Brain microvascular endothelial cell (primary cell): ENCODE measurements at regions not wholly inside any gene's neighbourhood (a gene's known extent, or its start where the extent isn't known, plus 50 kb on each side); places are given as distances from the start of the nearest gene placed in this dataset.

Experiments
- DNase-seq: peaks from one replicate; pipeline ENCODE4 v3.0.0-alpha.2; 2020
- H3K27ac ChIP-seq: fragments of 250-450 bp; sonication (Bioruptor Pico); 2 replicates; pipeline ENCODE4 v1.5.1; 2020; ENCODE audit warnings: mild to moderate bottlenecking, moderate library complexity
- H3K27me3 ChIP-seq: fragments of 250-450 bp; sonication (Bioruptor Pico); replicated peaks from 2 replicates; pipeline ENCODE4 v1.5.1; 2020; ENCODE audit warnings: mild to moderate bottlenecking
- H3K36me3 ChIP-seq: fragments of 250-450 bp; sonication (Bioruptor Pico); replicated peaks from 2 replicates; pipeline ENCODE4 v1.5.1; 2020; ENCODE audit warnings: mild to moderate bottlenecking
- H3K4me3 ChIP-seq: 2 replicates; pipeline ENCODE4 v1.5.1; 2011; ENCODE audit warnings: low read depth, mild to moderate bottlenecking, control low read depth, low read length, moderate library complexity
- in situ Hi-C: cut with HindIII; loops from 2 replicates; pipeline ENCODE4 v1.10.0; 2017; ENCODE audit warnings: low sequenced_read_pairs, low pct_ligation_motif_present
- TF ChIP-seq, protein P1 (sequence below): IDR thresholded peaks from 2 replicates; pipeline ENCODE4 v1.5.1; 2011; ENCODE audit warnings: low read depth, mild to moderate bottlenecking, moderate library complexity, low read length, control low read depth, inconsistent platforms; ENCODE audit errors: missing control alignments

DNA sequence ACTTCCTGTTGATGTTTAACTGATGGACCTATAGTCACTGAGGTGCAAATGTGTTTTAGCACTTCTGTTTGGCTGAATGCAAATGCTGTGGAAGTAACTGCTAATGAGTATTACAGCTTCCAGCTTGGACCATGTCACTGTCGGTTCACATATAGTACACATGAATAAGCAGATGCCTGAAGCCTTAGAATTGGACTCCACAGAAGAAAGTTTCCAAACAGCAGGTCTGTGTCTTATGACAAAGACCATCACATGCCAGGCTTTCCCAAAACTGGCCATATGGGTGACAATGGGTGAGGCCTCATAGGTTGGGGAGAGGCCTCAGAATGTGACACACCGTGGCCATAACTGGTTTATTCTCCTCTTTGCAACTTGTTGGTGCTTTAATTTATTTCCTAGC lies 241.8 kb downstream of the WNT5A start:
- no peaks in the 10 kb centered on the region for H3K27me3 ChIP-seq
- in situ Hi-C loops = no loop called here
- TF ChIP-seq, protein P1, sequence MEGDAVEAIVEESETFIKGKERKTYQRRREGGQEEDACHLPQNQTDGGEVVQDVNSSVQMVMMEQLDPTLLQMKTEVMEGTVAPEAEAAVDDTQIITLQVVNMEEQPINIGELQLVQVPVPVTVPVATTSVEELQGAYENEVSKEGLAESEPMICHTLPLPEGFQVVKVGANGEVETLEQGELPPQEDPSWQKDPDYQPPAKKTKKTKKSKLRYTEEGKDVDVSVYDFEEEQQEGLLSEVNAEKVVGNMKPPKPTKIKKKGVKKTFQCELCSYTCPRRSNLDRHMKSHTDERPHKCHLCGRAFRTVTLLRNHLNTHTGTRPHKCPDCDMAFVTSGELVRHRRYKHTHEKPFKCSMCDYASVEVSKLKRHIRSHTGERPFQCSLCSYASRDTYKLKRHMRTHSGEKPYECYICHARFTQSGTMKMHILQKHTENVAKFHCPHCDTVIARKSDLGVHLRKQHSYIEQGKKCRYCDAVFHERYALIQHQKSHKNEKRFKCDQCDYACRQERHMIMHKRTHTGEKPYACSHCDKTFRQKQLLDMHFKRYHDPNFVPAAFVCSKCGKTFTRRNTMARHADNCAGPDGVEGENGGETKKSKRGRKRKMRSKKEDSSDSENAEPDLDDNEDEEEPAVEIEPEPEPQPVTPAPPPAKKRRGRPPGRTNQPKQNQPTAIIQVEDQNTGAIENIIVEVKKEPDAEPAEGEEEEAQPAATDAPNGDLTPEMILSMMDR = no peak
- no peak overlapping the region for H3K27ac ChIP-seq
- H3K36me3 ChIP-seq = no peaks in the 10 kb centered on the region
- no peak for DNase-seq
- H3K4me3 ChIP-seq = no peak overlapping the region

DNA sequence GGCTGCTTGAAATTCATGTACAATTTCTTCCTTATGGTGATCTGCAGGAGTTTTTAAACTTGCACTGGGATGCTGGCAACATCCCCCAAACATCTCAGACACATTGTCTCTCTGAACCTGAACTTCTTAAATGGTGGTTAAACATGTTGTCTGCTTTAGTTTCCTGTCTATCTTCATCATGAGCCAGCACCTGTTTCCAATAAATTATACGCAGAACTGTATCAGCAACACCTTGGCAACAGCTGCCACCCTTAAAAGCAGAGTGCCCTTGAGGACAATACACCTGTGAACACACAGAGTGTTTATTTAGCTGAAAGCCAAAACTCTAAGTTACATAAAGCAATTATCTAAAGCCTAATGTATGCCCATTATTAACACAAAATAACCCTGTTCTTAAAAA lies 242.9 kb downstream of the WNT5A start:
- Histone ChIP-seq H3K27me3 (no peaks in the 10 kb centered on the region), H3K4me3 (no peak overlapping the region), H3K36me3 (no peaks in the 10 kb centered on the region), H3K27ac (no peak overlapping the region)
- in situ Hi-C loops = no loop called here
- TF ChIP-seq, protein P1 = no peak
- no peak for DNase-seq

DNA sequence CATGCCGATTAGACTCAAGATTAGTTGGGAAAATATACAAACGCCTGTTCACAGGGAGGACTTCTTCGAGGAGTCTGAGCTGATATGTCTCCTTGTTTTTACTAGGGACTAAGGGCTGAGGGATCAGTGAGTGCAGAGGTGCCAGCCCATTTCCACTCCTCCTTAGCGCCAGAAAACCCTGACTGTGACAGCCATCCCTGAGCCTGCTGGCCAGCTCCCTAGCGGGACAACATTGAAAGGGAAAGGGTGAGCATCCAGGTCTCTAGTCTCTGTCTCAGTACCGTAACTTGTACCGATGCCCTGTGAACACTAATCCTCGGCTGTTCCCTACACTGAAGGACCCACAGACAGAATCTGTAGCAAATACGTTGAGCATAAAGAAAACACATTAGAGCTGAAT lies 243.4 kb downstream of the WNT5A start:
- Histone ChIP-seq H3K27ac (no peak overlapping the region), H3K27me3 (no peaks in the 10 kb centered on the region), H3K36me3 (no peaks in the 10 kb centered on the region), H3K4me3 (no peak overlapping the region)
- DNase-seq = no peak
- TF ChIP-seq, protein P1 = no peak
- in situ Hi-C loops = no loop called here

DNA sequence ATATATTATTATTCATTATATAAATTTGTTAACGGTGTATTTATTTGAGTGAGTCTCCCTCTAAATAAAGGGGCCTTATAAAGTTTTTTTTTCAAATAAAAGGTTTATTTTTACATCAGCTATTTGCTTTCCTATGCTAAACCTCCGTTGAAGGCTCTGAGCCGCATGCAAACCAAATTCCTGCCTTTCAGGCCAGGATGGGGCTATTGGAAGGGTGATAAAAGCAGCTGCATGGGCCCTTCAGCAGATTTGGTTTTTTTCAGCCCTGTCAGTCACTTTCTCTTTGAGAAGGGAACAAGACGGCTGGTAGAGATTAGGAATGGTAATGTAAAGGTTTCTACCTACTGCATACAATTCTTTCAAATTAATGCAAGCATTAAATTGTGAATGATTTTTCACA lies 244.2 kb downstream of the WNT5A start:
- no peak for DNase-seq
- in situ Hi-C loops = no loop called here
- TF ChIP-seq, protein P1 = no peak
- Histone ChIP-seq H3K27me3 (no peaks in the 10 kb centered on the region), H3K4me3 (no peak overlapping the region), H3K27ac (no peak overlapping the region), H3K36me3 (no peaks in the 10 kb centered on the region)

DNA sequence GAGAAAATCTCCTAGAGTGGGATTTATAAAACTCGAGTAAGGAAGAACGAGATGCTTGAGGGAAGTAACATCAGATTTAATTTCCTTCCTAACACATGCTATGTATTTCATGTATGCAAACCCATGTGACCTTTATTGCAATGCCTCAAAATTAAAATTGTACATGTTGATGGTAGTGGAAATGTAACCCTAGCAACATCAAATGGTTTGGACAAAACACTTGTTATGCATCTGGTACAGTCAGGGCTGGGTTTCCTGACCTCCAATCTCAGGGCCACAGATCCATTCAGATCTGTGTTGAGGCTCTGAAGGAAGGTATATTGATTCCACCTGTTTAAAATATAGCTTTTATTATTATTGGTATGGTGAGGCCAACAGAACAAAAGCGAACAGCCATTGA lies 246.0 kb downstream of the WNT5A start:
- H3K36me3 ChIP-seq = no peaks in the 10 kb centered on the region
- H3K27ac ChIP-seq = no peak overlapping the region
- no peak for DNase-seq
- no peak overlapping the region for H3K4me3 ChIP-seq
- H3K27me3 ChIP-seq = no peaks in the 10 kb centered on the region
- in situ Hi-C loops = no loop called here
- TF ChIP-seq, protein P1 = no peak

DNA sequence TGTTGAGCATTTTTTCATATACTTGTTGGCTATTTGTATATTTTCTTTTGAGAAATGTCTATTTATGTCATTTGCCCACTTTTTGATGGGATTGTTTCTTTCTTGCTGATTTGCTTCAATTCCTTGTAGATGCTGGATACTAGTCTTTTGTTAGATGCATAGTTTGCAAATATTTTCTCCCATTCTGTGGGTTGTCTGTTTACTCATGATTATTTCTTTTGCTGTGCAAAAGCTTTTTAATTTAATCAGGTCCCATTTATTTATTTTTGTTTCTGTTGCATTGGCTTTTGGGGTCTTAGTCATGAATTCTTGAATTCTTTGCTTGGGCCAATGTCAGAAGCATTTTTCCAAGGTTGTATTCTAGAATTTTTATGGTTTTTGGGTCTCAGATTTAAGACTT lies 251.7 kb downstream of the WNT5A start:
- no peak overlapping the region for H3K4me3 ChIP-seq
- no peaks in the 10 kb centered on the region for H3K27me3 ChIP-seq
- H3K27ac ChIP-seq = no peak overlapping the region
- DNase-seq = no peak
- in situ Hi-C loops = no loop called here
- no peaks in the 10 kb centered on the region for H3K36me3 ChIP-seq
- TF ChIP-seq, protein P1 = no peak
